ENCODE measurements at regions not wholly inside any gene's neighbourhood (a gene's known extent, or its start where the extent isn't known, plus 50 kb on each side); places are given as distances from the start of the nearest gene placed in this dataset.

DNA sequence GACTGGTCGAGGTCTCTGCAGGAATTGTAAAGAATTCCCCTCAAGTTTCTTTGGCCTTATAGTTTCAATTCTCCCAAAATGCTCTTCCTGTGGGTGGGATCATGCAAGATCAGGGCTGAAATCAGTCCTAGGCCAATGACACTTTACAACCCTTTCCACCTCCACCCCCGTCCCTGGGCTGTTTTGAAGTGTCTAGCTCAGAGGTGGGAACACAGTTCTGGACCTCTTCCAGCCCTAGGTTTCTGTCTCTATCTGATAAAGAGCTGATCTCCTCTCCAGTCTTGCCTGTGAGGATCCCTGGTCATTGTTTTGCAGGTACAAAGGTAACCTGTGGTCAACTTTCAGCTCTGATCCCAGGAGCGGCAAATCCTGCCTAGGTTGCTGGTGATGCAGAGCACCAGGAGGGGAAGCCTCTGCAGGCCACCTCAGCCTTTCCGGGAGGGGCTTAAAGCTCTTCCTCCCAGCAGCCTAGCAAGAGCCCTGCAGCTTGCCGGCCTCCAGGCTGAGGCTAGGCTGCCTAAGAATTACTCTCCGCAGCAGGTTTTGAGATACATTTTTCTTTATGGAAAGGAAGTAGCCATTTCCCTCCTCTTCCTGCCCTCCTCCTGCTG is 69.8 kb upstream of the WIPF1 start:
- no peak for DNase-seq

DNA sequence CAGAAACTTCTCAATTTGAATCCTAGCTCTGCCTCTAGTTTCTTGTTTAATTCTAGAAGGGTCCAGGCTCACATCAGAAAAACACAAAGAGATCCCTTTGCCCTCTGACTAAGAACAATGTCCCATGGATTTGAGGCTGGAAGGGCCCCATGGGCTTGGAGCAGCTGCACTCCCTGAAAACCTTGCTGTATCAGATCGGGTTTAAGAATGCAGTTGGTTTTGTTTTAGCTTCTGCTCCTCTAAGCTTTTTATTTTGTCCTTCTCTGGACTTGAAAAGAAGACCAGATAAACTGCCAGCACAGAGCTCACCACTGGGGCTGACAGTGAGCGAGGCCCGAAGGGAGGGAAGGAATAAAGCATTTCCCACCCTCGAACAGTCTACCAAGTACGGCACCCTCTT is 69.2 kb upstream of the WIPF1 start:
- DNase-seq, result no peak

DNA sequence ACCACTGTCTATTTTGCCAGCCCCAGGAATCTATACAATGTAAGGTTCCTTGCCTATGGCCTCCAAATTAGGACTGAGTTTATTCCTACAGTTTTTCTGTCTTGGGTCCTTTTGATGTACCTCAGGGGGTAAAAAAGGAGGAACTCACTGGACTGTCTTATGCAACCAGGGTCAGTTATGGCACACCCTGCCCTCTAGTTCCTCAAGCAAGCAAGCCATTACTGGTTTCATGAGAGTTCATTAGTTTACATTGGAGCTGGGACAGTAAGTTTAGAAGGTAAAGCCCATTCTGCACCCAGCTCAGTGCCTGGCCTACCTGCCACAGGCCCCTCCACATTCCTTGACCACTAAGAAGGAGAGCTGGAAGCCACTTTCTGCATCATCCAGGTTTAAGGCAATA is 68.7 kb upstream of the WIPF1 start:
- DNase-seq, result no peak

- no peak for DNase-seq
Measured at GRCh38 chr2:174664084-174664759, 66.6 kb upstream of the WIPF1 start.

GRCh38 chr2:174663550-174663949 is 65.9 kb upstream of the WIPF1 start:
- no peak for DNase-seq

- DNase-seq, result no peak
Measured at GRCh38 chr2:174662859-174663258, 65.3 kb upstream of the WIPF1 start.

GRCh38 chr2:174662459-174662858 is 64.9 kb upstream of the WIPF1 start:
- no peak for DNase-seq

GRCh38 chr2:174660984-174661675 is 63.5 kb upstream of the WIPF1 start:
- DNase-seq, result no peak

DNA sequence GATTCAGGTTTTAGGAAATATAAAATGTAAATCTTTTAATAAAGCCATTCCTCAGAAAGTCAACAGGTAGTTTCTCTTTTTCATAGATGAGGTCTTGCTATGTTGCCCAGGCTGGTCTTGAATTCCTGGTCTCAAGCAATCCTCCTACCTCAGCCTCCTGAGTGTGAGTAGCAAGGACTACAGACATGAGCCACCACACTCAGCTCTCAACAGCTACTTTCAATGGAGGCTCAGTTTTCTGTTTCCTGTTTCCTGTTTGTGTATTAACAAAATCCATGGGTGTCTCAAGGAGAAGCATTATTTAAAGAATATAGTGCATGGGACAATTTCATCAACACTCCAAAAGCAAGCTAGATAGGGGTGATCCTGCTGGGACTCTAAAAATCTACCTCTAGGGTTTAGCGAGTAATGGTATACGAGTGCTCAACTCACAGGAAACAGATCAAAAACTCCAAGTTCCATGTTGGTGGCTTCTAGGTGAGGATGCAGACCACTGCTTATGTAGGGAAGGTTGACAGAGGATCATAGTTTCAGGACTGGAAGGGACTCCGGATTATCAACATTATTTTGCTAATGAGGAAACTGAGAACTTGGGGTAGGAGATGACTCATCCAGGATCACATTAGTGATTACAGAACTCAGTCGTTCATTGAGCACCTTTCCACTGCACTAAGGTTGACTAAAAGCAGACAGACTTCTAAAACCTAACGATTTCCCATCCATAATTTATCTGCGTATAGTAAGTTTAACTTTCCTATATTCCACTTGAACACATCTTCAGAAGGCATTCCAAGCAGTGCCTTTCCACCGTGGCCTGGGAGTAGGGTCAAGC is 61.7 kb upstream of the WIPF1 start:
- DNase-seq, result no peak

GRCh38 chr2:174656676-174657176 is 59.1 kb upstream of the WIPF1 start:
- no peak for DNase-seq

DNA sequence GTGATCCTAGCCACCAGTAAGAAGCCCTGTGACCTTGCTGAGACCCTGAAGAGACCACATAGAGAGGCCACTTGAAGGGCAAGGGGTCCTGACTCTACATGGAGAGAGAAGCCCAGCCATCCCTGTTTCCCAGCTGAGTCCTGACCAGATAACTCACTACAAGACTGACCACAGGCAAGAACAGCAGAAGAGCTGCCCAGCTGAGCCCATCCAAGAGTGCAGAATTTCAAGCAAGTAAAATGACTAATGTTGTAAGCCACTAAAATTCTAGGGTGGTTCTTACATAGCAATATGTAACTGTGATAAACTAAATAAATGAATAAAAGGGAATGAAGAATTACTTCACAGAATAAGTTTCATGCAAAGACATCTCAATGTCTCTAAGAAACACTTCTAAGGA is 58.4 kb upstream of the WIPF1 start:
- DNase-seq, result no peak

GRCh38 chr2:174654419-174654941 is 56.9 kb upstream of the WIPF1 start:
- DNase-seq, result no peak

DNA sequence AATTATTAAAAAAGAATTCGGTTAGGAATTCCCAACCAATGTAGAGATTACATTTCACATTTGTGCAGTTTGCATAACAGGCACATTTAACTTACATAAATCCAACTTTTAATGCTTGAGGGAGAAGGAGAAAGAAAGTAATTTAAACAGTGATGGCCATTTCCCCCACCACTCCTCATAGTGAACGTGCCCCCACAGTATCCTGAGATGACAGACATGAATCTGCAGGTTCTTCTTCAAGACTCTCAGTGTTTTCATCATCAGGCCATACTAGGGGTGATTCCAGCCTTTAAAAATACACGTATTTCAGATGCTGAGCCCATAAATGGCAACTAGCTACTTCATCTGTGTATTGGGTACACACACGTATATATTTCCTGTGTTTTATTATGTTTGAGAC is 51.3 kb upstream of the WIPF1 start:
- DNase-seq, result no peak

Data from hindlimb muscle (tissue), 1 donor.